PC-3 (cell line): ENCODE measurements at regions not wholly inside any gene's neighbourhood (a gene's known extent, or its start where the extent isn't known, plus 50 kb on each side); places are given as distances from the start of the nearest gene placed in this dataset.

Source experiments
- EZH2 ChIP-seq: fragments of 300-600 bp; sonication (generic); IDR thresholded peaks from one replicate; pipeline ENCODE4 v1.6.1; 2017; ENCODE audit warnings: antibody characterized with exemption, mild to moderate bottlenecking, low read length; ENCODE audit not compliant: unreplicated experiment
- EZH2phosphoT487 ChIP-seq: fragments of 300-600 bp; sonication (generic); IDR thresholded peaks from 2 replicates; pipeline ENCODE4 v1.6.1; 2018; ENCODE audit warnings: mild to moderate bottlenecking, antibody characterized with exemption, low read length, borderline replicate concordance
- TF ChIP-seq, protein P1 (sequence below): fragments of 300-600 bp; sonication (generic); conservative IDR thresholded peaks from 2 replicates; pipeline ENCODE4 v1.5.1; 2017; ENCODE audit warnings: antibody characterized with exemption, low read depth, mild to moderate bottlenecking, low read length

DNA sequence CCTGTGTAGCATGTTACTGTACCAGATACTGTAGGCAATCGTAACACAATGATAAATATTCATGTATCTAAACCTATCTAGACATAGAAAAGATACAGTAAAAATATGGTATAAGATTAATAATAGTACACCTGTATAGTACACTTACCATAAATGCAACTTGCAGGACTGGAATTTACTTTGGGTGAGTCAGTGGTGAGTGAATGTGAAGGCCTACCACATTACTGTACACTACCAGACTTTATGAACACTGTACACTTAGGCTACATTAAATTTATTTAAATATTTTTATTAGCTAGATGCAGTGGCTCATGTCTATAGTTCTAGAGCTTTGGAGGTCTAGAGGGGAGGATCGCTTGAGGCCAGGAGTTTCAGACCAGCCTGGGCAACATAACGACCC is 186.6 kb upstream of the ROPN1 start:
- TF ChIP-seq, protein P1, sequence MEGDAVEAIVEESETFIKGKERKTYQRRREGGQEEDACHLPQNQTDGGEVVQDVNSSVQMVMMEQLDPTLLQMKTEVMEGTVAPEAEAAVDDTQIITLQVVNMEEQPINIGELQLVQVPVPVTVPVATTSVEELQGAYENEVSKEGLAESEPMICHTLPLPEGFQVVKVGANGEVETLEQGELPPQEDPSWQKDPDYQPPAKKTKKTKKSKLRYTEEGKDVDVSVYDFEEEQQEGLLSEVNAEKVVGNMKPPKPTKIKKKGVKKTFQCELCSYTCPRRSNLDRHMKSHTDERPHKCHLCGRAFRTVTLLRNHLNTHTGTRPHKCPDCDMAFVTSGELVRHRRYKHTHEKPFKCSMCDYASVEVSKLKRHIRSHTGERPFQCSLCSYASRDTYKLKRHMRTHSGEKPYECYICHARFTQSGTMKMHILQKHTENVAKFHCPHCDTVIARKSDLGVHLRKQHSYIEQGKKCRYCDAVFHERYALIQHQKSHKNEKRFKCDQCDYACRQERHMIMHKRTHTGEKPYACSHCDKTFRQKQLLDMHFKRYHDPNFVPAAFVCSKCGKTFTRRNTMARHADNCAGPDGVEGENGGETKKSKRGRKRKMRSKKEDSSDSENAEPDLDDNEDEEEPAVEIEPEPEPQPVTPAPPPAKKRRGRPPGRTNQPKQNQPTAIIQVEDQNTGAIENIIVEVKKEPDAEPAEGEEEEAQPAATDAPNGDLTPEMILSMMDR, result no peak
- TF ChIP-seq EZH2, result no peak
- no peak for TF ChIP-seq EZH2phosphoT487
